ENCODE measurements at regions not wholly inside any gene's neighbourhood (a gene's known extent, or its start where the extent isn't known, plus 50 kb on each side); places are given as distances from the start of the nearest gene placed in this dataset.

GRCh38 chr9:87088621-87089365, 141.5 kb upstream of the GAS1 start:
- Histone ChIP-seq H3K27me3 (no peaks in the 10 kb centered on the region), H3K27ac (no peak overlapping the region), H3K79me2 (no peaks in the 10 kb centered on the region), H3K4me2 (no peak overlapping the region), H2AFZ (no peak overlapping the region), H3K4me1 (ENCODE audit: insufficient read depth) (no peaks in the 10 kb centered on the region), H3K9me3 (ENCODE audit: low read depth) (no peaks in the 10 kb centered on the region), H4K20me1 (ENCODE audit: insufficient read depth, poor library complexity, severe bottlenecking) (no peaks in the 10 kb centered on the region), H3K4me3 (no peak overlapping the region), H3K9me2 (replicated peaks; ENCODE audit: insufficient read depth) (no peaks in the 10 kb centered on the region), H3K36me3 (replicated peaks; ENCODE audit: insufficient read depth, low read depth) (no peaks in the 10 kb centered on the region)
- no peak for DNase-seq (ENCODE audit: low spot score)
- WGBS (ENCODE audit: low lambda C conversion rate, missing lambda C conversion rate), result 90% methylated on average over 5 of the region's 5 CpGs
- no peak for TF ChIP-seq EZH2 (IDR thresholded peaks at IDR 0.05; ENCODE audit: borderline replicate concordance)
- TF ChIP-seq EZH2phosphoT487 (IDR thresholded peaks at IDR 0.05; ENCODE audit: low read depth, severe bottlenecking, unreplicated experiment), result no peak
- no peak for TF ChIP-seq CTCF (IDR thresholded peaks at IDR 0.05; ENCODE audit: poor library complexity)

- DNase-seq (ENCODE audit: low spot score), result no peak
- H3K27me3 ChIP-seq, result no peaks in the 10 kb centered on the region
These were observed 142.2 kb upstream of the GAS1 start for GRCh38 chr9:87089506-87089905.

GRCh38 chr9:87089929-87090328, 142.6 kb upstream of the GAS1 start:
- Histone ChIP-seq H4K20me1 (ENCODE audit: insufficient read depth, poor library complexity, severe bottlenecking) (no peaks in the 10 kb centered on the region), H3K36me3 (replicated peaks; ENCODE audit: insufficient read depth, low read depth) (no peaks in the 10 kb centered on the region), H3K9me3 (ENCODE audit: low read depth) (no peaks in the 10 kb centered on the region), H3K4me2 (no peak overlapping the region), H3K9me2 (replicated peaks; ENCODE audit: insufficient read depth) (no peaks in the 10 kb centered on the region), H3K79me2 (no peaks in the 10 kb centered on the region), H3K4me1 (ENCODE audit: insufficient read depth) (no peaks in the 10 kb centered on the region), H3K27ac (no peak overlapping the region), H3K27me3 (no peaks in the 10 kb centered on the region), H3K4me3 (no peak overlapping the region), H2AFZ (no peak overlapping the region)
- no peak for DNase-seq (ENCODE audit: low spot score)
- TF ChIP-seq EZH2phosphoT487 (IDR thresholded peaks at IDR 0.05; ENCODE audit: low read depth, severe bottlenecking, unreplicated experiment) (no peak), EZH2 (IDR thresholded peaks at IDR 0.05; ENCODE audit: borderline replicate concordance) (no peak), CTCF (IDR thresholded peaks at IDR 0.05; ENCODE audit: poor library complexity) (no peak)

More at GRCh38 chr9:87089506-87089905, 142.2 kb upstream of the GAS1 start:
- no peak for TF ChIP-seq CTCF (IDR thresholded peaks at IDR 0.05; ENCODE audit: poor library complexity)
- no peak for TF ChIP-seq EZH2phosphoT487 (IDR thresholded peaks at IDR 0.05; ENCODE audit: low read depth, severe bottlenecking, unreplicated experiment)
- no peak for TF ChIP-seq EZH2 (IDR thresholded peaks at IDR 0.05; ENCODE audit: borderline replicate concordance)
- Histone ChIP-seq H3K4me2 (no peak overlapping the region), H2AFZ (no peak overlapping the region), H3K9me2 (replicated peaks; ENCODE audit: insufficient read depth) (no peaks in the 10 kb centered on the region), H3K79me2 (no peaks in the 10 kb centered on the region), H3K4me3 (no peak overlapping the region), H4K20me1 (ENCODE audit: insufficient read depth, poor library complexity, severe bottlenecking) (no peaks in the 10 kb centered on the region), H3K4me1 (ENCODE audit: insufficient read depth) (no peaks in the 10 kb centered on the region), H3K36me3 (replicated peaks; ENCODE audit: insufficient read depth, low read depth) (no peaks in the 10 kb centered on the region), H3K27ac (no peak overlapping the region), H3K9me3 (ENCODE audit: low read depth) (no peaks in the 10 kb centered on the region)
- WGBS (ENCODE audit: low lambda C conversion rate, missing lambda C conversion rate), result 67% methylated on average over 2 of the region's 2 CpGs
